ENCODE measurements at regions not wholly inside any gene's neighbourhood (a gene's known extent, or its start where the extent isn't known, plus 50 kb on each side); places are given as distances from the start of the nearest gene placed in this dataset.

DNA sequence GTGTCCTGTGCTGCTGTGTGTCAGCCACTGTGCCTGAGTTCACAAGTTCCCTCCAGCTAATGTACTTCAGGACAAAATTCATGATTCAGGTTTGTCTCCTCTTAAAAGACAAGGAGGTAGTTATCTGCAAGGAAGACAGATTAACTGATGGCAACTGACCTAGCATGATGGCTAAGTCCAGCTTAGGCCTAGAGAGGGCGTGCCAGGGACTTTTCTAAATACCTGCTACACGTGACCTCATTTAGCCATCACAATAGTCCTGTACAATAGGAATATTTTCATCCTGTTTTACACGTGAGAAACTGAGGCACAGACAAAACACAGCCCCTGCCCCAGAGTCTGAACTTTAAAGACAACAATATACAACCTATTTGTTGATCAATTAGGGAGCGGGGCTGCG is 275.7 kb downstream of the XPNPEP1 start:
- TF ChIP-seq, protein P1, sequence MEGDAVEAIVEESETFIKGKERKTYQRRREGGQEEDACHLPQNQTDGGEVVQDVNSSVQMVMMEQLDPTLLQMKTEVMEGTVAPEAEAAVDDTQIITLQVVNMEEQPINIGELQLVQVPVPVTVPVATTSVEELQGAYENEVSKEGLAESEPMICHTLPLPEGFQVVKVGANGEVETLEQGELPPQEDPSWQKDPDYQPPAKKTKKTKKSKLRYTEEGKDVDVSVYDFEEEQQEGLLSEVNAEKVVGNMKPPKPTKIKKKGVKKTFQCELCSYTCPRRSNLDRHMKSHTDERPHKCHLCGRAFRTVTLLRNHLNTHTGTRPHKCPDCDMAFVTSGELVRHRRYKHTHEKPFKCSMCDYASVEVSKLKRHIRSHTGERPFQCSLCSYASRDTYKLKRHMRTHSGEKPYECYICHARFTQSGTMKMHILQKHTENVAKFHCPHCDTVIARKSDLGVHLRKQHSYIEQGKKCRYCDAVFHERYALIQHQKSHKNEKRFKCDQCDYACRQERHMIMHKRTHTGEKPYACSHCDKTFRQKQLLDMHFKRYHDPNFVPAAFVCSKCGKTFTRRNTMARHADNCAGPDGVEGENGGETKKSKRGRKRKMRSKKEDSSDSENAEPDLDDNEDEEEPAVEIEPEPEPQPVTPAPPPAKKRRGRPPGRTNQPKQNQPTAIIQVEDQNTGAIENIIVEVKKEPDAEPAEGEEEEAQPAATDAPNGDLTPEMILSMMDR (conservative IDR thresholded peaks at IDR 0.05; ENCODE audit: low read depth, low read length) = peak; percentile 38; the same call in 1 of the 2 replicates
- no peak for TF ChIP-seq EZH2 (IDR thresholded peaks at IDR 0.05; ENCODE audit: low read length, unreplicated experiment)
